Endodermal cell (in vitro differentiated cells): ENCODE measurements at regions not wholly inside any gene's neighbourhood (a gene's known extent, or its start where the extent isn't known, plus 50 kb on each side); places are given as distances from the start of the nearest gene placed in this dataset.

Experiments
- DNase-seq: peaks from one replicate; pipeline ENCODE4 v3.0.0-alpha.2; 2017
- H3K27ac ChIP-seq: 2 replicates; pipeline ENCODE4 v1.5.1; 2013; ENCODE audit warnings: mild to moderate bottlenecking, low read depth, low read length, moderate library complexity
- H3K27me3 ChIP-seq: 2 replicates; pipeline ENCODE4 v1.6.1; 2013; ENCODE audit warnings: mild to moderate bottlenecking, low read length, moderate library complexity; ENCODE audit not compliant: insufficient read depth, control insufficient read depth, poor library complexity, severe bottlenecking
- H3K36me3 ChIP-seq: 2 replicates; pipeline ENCODE4 v1.7.0; 2013; ENCODE audit warnings: mild to moderate bottlenecking, low read length, moderate library complexity; ENCODE audit not compliant: control insufficient read depth, insufficient read depth
- H3K4me1 ChIP-seq: one replicate; pipeline ENCODE4 v1.7.0; 2013; ENCODE audit warnings: low read length; ENCODE audit not compliant: control insufficient read depth, insufficient read depth
- H3K4me3 ChIP-seq: 2 replicates; pipeline ENCODE4 v1.5.1; 2013; ENCODE audit warnings: mild to moderate bottlenecking, low read length, moderate library complexity
- H3K9ac ChIP-seq: 2 replicates; pipeline ENCODE4 v1.6.1; 2013; ENCODE audit warnings: mild to moderate bottlenecking, low read length, moderate library complexity; ENCODE audit not compliant: poor library complexity, severe bottlenecking; ENCODE audit errors: extremely low read depth
- H3K9me3 ChIP-seq: 2 replicates; pipeline ENCODE4 v1.6.1; 2013; ENCODE audit warnings: mild to moderate bottlenecking, low read length, moderate library complexity; ENCODE audit not compliant: control insufficient read depth
- H3K27ac Mint-ChIP-seq: 2 replicates; pipeline ENCODE4 v1.8.0; 2020; ENCODE audit warnings: mixed read lengths
- H3K27me3 Mint-ChIP-seq: 2 replicates; pipeline ENCODE4 v1.8.0; 2021; ENCODE audit warnings: mild to moderate bottlenecking, mixed read lengths; ENCODE audit not compliant: insufficient read depth
- H3K36me3 Mint-ChIP-seq: 2 replicates; pipeline ENCODE4 v1.8.0; 2020; ENCODE audit warnings: low read depth, mixed read lengths
- H3K4me1 Mint-ChIP-seq: 2 replicates; pipeline ENCODE4 v1.8.0; 2020; ENCODE audit warnings: mixed read lengths
- H3K4me3 Mint-ChIP-seq: 2 replicates; pipeline ENCODE4 v1.8.0; 2020; ENCODE audit warnings: mild to moderate bottlenecking, moderate library complexity, mixed read lengths
- H3K9me3 Mint-ChIP-seq: 2 replicates; pipeline ENCODE4 v1.8.0; 2020; ENCODE audit warnings: mild to moderate bottlenecking, mixed read lengths
- CTCF ChIP-seq: fragments of 200-600 bp; sonication (generic); conservative IDR thresholded peaks from 2 replicates; pipeline ENCODE4 v1.5.0; 2021; ENCODE audit warnings: antibody characterized with exemption, mild to moderate bottlenecking
- WGBS, 2 experiments: methylation state at CpG; one replicate each; pipeline versions ENCODE4 v1.1.5 to v1.1.7; 2013; ENCODE audit warnings: missing lambda C conversion rate in 2 of 2, mixed read lengths in 1 of 2; ENCODE audit not compliant: insufficient coverage in 1 of 2, insufficient read length in 1 of 2; 5-methylcytosine and 5-hydroxymethylcytosine counted together

- DNase-seq, result no peak
- H3K27ac Mint-ChIP-seq, result no peak overlapping the region
- H3K9me3 Mint-ChIP-seq, result no peaks in the 10 kb centered on the region
- no peaks in the 10 kb centered on the region for H3K36me3 Mint-ChIP-seq
- 94 to 100% methylated on average over 2 to 4 of the region's 4 CpGs for WGBS, 2 experiments
- Histone ChIP-seq H3K27ac (no peak overlapping the region), H3K27me3 (no peaks in the 10 kb centered on the region), H3K4me3 (no peak overlapping the region), H3K9me3 (no peaks in the 10 kb centered on the region), H3K4me1 (no peaks in the 10 kb centered on the region), H3K9ac (no peak overlapping the region), H3K36me3 (no peaks in the 10 kb centered on the region)
- TF ChIP-seq CTCF, result no peak
- no peaks in the 10 kb centered on the region for H3K27me3 Mint-ChIP-seq
- H3K4me1 Mint-ChIP-seq, result no peaks in the 10 kb centered on the region
- no peak overlapping the region for H3K4me3 Mint-ChIP-seq
Measured at GRCh38 chr3:82567029-82567600, 805.7 kb upstream of the GBE1 start.

GRCh38 chr3:82562896-82563295 is 801.5 kb upstream of the GBE1 start:
- Mint-ChIP-seq H3K4me1 (no peaks in the 10 kb centered on the region), H3K36me3 (no peaks in the 10 kb centered on the region), H3K9me3 (no peaks in the 10 kb centered on the region), H3K27ac (no peak overlapping the region), H3K27me3 (no peaks in the 10 kb centered on the region), H3K4me3 (no peak overlapping the region)
- Histone ChIP-seq H3K4me1 (no peaks in the 10 kb centered on the region), H3K9ac (no peak overlapping the region), H3K36me3 (no peaks in the 10 kb centered on the region), H3K4me3 (no peak overlapping the region), H3K9me3 (no peaks in the 10 kb centered on the region), H3K27me3 (no peaks in the 10 kb centered on the region), H3K27ac (no peak overlapping the region)
- DNase-seq, result no peak
- no peak for TF ChIP-seq CTCF
- 97% methylated on average over 2 of the region's 2 CpGs; no CpG with 5 or more reads in 1 of the 2 experiments for WGBS, 2 experiments

- H3K4me1 ChIP-seq, result no peaks in the 10 kb centered on the region
- H3K9me3 Mint-ChIP-seq, result no peaks in the 10 kb centered on the region
- H3K4me1 Mint-ChIP-seq, result no peaks in the 10 kb centered on the region
- H3K27ac ChIP-seq, result no peak overlapping the region
- no peaks in the 10 kb centered on the region for H3K27me3 ChIP-seq
- H3K27me3 Mint-ChIP-seq, result no peaks in the 10 kb centered on the region
- no peak overlapping the region for H3K4me3 Mint-ChIP-seq
- no peak overlapping the region for H3K9ac ChIP-seq
- no peak for TF ChIP-seq CTCF
- no peak overlapping the region for H3K4me3 ChIP-seq
- no peaks in the 10 kb centered on the region for H3K36me3 ChIP-seq
- H3K27ac Mint-ChIP-seq, result no peak overlapping the region
- DNase-seq, result no peak
- H3K9me3 ChIP-seq, result no peaks in the 10 kb centered on the region
- WGBS, 2 experiments, result 100% methylated on average over 1 of the region's 2 CpGs; no CpG with 5 or more reads in 1 of the 2 experiments
- H3K36me3 Mint-ChIP-seq, result no peaks in the 10 kb centered on the region
Measured at GRCh38 chr3:82561784-82562183, 800.3 kb upstream of the GBE1 start.
